Loucy (cell line): ENCODE measurements at regions not wholly inside any gene's neighbourhood (a gene's known extent, or its start where the extent isn't known, plus 50 kb on each side); places are given as distances from the start of the nearest gene placed in this dataset.

Experiments
- H2AFZ ChIP-seq: fragments of 200-600 bp; sonication (generic); 2 replicates; pipeline ENCODE4 v1.6.0; 2016; ENCODE audit warnings: antibody characterized with exemption, mild to moderate bottlenecking, low read length, moderate library complexity
- H3F3A ChIP-seq: fragments of 200-600 bp; 2 replicates; pipeline ENCODE4 v1.6.0; 2016; ENCODE audit warnings: antibody characterized with exemption, low read depth, mild to moderate bottlenecking
- H3K27me3 ChIP-seq: fragments of 200-600 bp; sonication (generic); 2 replicates; pipeline ENCODE4 v1.6.1; 2014; ENCODE audit warnings: low read length, mild to moderate bottlenecking; ENCODE audit not compliant: insufficient read depth, poor library complexity, severe bottlenecking
- H3K36me3 ChIP-seq: fragments of 200-600 bp; sonication (generic); 2 replicates; pipeline ENCODE4 v1.6.1; 2016; ENCODE audit warnings: low read length; ENCODE audit not compliant: insufficient read depth
- H3K4me1 ChIP-seq: fragments of 200-600 bp; sonication (generic); 2 replicates; pipeline ENCODE4 v1.5.1; 2014; ENCODE audit warnings: low read length, mild to moderate bottlenecking; ENCODE audit not compliant: insufficient read depth, poor library complexity, severe bottlenecking
- H3K4me2 ChIP-seq: fragments of 200-600 bp; sonication (generic); 2 replicates; pipeline ENCODE4 v1.6.0; 2014; ENCODE audit warnings: antibody characterized with exemption, low read length, low read depth, mild to moderate bottlenecking; ENCODE audit not compliant: poor library complexity, severe bottlenecking
- H3K4me3 ChIP-seq: fragments of 200-600 bp; sonication (generic); 2 replicates; pipeline ENCODE4 v1.5.1; 2014; ENCODE audit warnings: low read length, mild to moderate bottlenecking, mixed read lengths; ENCODE audit not compliant: poor library complexity, severe bottlenecking
- H3K79me2 ChIP-seq: fragments of 200-600 bp; sonication (generic); 2 replicates; pipeline ENCODE4 v1.6.1; 2014; ENCODE audit warnings: low read length; ENCODE audit not compliant: insufficient read depth
- H3K9ac ChIP-seq: fragments of 200-600 bp; sonication (generic); 2 replicates; pipeline ENCODE4 v1.6.0; 2014; ENCODE audit warnings: mild to moderate bottlenecking, low read depth, low read length, moderate library complexity; ENCODE audit not compliant: poor library complexity, severe bottlenecking
- H3K9me2 ChIP-seq: fragments of 200-600 bp; sonication (generic); replicated peaks from 2 replicates; pipeline ENCODE4 v1.6.1; 2016; ENCODE audit warnings: low read depth, low read length, mixed read lengths
- H3K9me3 ChIP-seq: fragments of 200-600 bp; sonication (generic); 2 replicates; pipeline ENCODE4 v1.6.1; 2014; ENCODE audit warnings: mild to moderate bottlenecking, antibody characterized with exemption, low read length, low read depth; ENCODE audit not compliant: insufficient read depth
- H4K20me1 ChIP-seq: fragments of 200-600 bp; sonication (generic); 2 replicates; pipeline ENCODE4 v1.6.0; 2014; ENCODE audit warnings: antibody characterized with exemption, low read length, mild to moderate bottlenecking; ENCODE audit not compliant: insufficient read depth, poor library complexity, severe bottlenecking
- CTCF ChIP-seq: fragments of 200-600 bp; sonication (generic); conservative IDR thresholded peaks from 2 replicates; pipeline ENCODE4 v1.5.1; 2014; ENCODE audit warnings: mild to moderate bottlenecking, antibody characterized with exemption, low read length
- EZH2phosphoT487 ChIP-seq: fragments of 200-600 bp; IDR thresholded peaks from 2 replicates; pipeline ENCODE4 v1.6.1; 2018; ENCODE audit warnings: antibody characterized with exemption, mild to moderate bottlenecking, moderate library complexity, borderline replicate concordance

DNA sequence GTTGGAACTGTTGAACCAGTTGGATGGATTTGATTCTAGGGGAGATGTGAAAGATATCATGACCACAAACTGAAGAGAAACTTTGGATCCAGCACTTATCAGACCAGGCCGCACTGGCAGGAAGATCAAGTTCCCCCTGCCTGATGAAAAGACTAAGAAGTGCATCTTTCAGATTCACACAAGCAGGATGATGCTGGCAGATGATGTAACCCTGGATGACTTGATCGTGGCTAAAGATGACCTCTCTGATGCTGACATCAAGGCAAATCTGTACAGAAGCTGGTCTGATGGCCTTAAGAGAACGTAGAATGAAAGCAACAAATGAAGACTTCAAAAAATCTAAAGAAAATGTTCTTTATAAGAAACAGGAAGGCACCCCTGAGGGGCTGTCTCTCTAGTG lies 72.8 kb upstream of the CDYL start:
- H3K9ac ChIP-seq = no peak overlapping the region
- no peaks in the 10 kb centered on the region for H3K4me1 ChIP-seq
- H3F3A ChIP-seq = no peaks in the 10 kb centered on the region
- no peak for TF ChIP-seq CTCF
- TF ChIP-seq EZH2phosphoT487 = no peak
- no peak overlapping the region for H3K4me2 ChIP-seq
- H3K27me3 ChIP-seq = no peaks in the 10 kb centered on the region
- H2AFZ ChIP-seq = no peak overlapping the region
- no peak overlapping the region for H3K4me3 ChIP-seq
- H3K79me2 ChIP-seq = no peaks in the 10 kb centered on the region
- H3K9me3 ChIP-seq = 0 out of 2 replicates have a peak, but pooled peaks cover 2% of the 10 kb centered on the region
- H4K20me1 ChIP-seq = no peaks in the 10 kb centered on the region
- H3K9me2 ChIP-seq = no peaks in the 10 kb centered on the region
- no peaks in the 10 kb centered on the region for H3K36me3 ChIP-seq

DNA sequence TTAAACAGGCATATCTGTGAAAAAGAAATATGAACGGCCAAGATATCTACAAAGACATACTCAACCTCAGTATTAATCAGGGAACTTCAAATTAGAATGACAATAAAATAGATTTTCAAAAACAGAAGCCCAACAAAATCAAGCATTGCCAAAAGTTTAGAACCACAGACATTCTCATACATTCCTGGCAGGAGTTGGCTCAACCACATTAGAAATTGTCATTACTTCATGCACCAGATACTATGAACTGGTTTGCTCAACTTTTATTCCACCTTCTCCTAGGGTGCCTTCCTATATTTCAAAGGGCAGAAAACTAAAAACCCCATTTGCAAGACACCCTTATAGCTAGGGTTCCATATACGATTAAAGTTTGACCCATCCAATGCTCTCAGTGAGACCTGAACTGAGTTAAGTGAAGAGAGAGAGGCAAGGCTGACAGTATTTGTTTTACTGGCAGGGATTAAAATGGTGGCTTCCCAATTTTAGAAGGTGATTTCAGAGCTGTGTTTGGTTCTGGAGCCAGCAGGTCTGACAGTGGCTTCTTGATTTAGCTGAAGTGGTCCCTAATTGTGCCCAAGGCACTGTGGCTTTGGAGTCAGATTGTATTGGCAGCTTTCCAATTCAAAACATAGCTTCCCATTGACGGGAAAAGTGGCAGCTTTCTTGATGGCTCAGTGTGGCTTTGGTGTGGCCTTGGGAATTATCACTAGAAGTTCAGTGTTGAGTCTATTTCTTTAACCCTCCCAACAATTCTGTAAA lies 77.1 kb upstream of the CDYL start:
- no peak overlapping the region for H3K4me2 ChIP-seq
- TF ChIP-seq CTCF (no peak), EZH2phosphoT487 (no peak)
- H3K9ac ChIP-seq = no peak overlapping the region
- H3K9me3 ChIP-seq = no peaks in the 10 kb centered on the region
- H3K9me2 ChIP-seq = no peaks in the 10 kb centered on the region
- H3K4me3 ChIP-seq = no peak overlapping the region
- H4K20me1 ChIP-seq = no peaks in the 10 kb centered on the region
- H3K79me2 ChIP-seq = no peaks in the 10 kb centered on the region
- no peaks in the 10 kb centered on the region for H3K4me1 ChIP-seq
- no peaks in the 10 kb centered on the region for H3K36me3 ChIP-seq
- H2AFZ ChIP-seq = no peak overlapping the region
- no peaks in the 10 kb centered on the region for H3F3A ChIP-seq
- no peaks in the 10 kb centered on the region for H3K27me3 ChIP-seq

DNA sequence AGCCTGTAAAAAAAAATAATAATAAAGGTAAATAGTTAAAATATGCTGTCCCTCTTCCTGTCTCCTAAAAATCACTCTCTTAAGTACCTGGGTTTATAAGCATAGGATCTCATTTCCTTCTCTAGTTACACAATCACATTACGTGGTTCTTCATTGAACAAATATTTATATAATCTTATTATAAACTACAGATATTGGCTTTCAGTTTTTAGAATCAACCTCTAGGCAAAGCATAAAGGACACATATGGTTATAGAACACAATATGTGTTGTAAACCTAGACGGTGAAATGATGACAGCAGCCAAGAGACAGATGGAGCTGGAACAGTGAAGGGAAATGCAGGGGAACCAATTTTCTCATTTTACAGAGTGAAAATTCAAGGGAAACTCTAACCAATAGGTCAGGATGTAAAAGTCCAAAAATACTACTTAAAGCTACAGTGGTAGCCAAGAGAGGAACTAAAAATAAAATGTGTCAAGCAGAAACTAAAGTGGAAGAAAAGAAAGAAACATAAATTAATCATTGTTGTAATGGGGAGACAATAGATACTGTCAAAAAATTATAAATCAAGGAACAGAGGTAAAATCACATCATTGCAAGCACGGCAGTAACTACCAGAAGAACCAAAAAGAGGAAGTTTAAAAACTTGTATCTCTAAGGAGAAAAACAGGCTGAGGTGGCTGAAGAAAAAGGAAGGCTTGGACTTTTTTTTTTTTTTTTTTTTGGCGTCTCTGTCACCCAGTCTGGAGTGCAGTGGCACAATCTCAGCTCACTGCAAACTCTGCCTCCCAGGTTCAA lies 82.8 kb upstream of the CDYL start:
- H3K27me3 ChIP-seq = no peaks in the 10 kb centered on the region

More for the DNA sequence above, 82.8 kb upstream of the CDYL start:
- H3K4me2 ChIP-seq = no peak overlapping the region
- H4K20me1 ChIP-seq = no peaks in the 10 kb centered on the region
- no peaks in the 10 kb centered on the region for H3K4me1 ChIP-seq
- H3K9me2 ChIP-seq = no peaks in the 10 kb centered on the region
- no peaks in the 10 kb centered on the region for H3K79me2 ChIP-seq
- H3K9me3 ChIP-seq = no peaks in the 10 kb centered on the region
- TF ChIP-seq EZH2phosphoT487 (no peak), CTCF (no peak)
- no peak overlapping the region for H3K4me3 ChIP-seq
- H3F3A ChIP-seq = no peaks in the 10 kb centered on the region
- no peak overlapping the region for H3K9ac ChIP-seq
- no peak overlapping the region for H2AFZ ChIP-seq
- H3K36me3 ChIP-seq = no peaks in the 10 kb centered on the region
